ENCODE measurements at regions not wholly inside any gene's neighbourhood (a gene's known extent, or its start where the extent isn't known, plus 50 kb on each side); places are given as distances from the start of the nearest gene placed in this dataset.

DNA sequence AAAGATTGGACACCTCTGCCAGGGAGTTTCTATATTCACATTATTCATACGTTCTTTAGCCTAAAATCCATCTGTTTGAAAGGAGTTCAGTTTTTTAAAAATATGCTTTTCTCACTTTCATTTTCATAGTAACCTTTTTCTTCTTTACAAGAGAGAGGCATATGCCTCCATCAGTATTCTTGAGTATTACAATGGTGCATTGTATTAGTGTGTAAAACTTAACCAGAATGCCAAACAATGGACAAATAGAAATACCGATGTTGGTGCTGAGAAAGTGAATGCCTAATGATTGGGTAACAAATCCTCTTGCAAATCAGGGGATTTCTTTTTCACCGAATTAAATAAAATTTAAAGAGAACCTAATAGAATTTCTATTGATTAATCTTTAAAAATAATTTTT lies 163.2 kb upstream of the LAMA2 start:
- TF ChIP-seq POLR2A (IDR thresholded peaks at IDR 0.05), result no peak
- TF ChIP-seq, protein P1, sequence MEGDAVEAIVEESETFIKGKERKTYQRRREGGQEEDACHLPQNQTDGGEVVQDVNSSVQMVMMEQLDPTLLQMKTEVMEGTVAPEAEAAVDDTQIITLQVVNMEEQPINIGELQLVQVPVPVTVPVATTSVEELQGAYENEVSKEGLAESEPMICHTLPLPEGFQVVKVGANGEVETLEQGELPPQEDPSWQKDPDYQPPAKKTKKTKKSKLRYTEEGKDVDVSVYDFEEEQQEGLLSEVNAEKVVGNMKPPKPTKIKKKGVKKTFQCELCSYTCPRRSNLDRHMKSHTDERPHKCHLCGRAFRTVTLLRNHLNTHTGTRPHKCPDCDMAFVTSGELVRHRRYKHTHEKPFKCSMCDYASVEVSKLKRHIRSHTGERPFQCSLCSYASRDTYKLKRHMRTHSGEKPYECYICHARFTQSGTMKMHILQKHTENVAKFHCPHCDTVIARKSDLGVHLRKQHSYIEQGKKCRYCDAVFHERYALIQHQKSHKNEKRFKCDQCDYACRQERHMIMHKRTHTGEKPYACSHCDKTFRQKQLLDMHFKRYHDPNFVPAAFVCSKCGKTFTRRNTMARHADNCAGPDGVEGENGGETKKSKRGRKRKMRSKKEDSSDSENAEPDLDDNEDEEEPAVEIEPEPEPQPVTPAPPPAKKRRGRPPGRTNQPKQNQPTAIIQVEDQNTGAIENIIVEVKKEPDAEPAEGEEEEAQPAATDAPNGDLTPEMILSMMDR (IDR thresholded peaks at IDR 0.05), result no peak
- no peak overlapping the region for H3K27ac ChIP-seq
- no peaks in the 10 kb centered on the region for H3K9me3 ChIP-seq
- no peak overlapping the region for H3K4me3 ChIP-seq
- no peak for DNase-seq
- intact Hi-C loops (cut with DNase I), result no loop called here
- no peaks in the 10 kb centered on the region for H3K36me3 ChIP-seq
- peaks cover 0 to 22% (median 0%) of the 10 kb centered on the region in 3 donors for H3K4me1 ChIP-seq
- WGBS, 2 donors, result 78 to 81% methylated on average over 3 of the region's 3 CpGs
- H3K27me3 ChIP-seq, result no peaks in the 10 kb centered on the region

DNA sequence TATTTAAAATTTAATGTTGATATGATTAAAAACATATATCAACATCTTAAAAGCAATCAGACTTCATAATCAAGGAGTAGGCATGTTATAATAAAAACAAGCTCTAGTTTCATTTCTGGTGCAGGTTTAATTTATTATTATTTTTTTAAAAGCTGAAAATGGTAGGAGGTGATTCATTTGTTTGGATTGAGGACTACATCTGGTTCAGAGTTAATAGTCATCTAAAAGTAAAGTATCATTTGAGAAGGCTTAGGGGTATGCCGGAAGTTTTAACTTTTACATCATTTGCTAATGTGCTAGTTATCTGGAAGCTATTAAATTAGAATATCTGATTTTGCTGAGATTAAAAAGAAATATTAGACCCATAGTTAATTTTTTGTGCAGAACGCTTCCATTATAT lies 169.5 kb upstream of the LAMA2 start:
- TF ChIP-seq, protein P1 (IDR thresholded peaks at IDR 0.05), result no peak
- no peak for TF ChIP-seq POLR2A (IDR thresholded peaks at IDR 0.05)
- 85 to 87% methylated on average over 2 of the region's 2 CpGs for WGBS, 2 donors

DNA sequence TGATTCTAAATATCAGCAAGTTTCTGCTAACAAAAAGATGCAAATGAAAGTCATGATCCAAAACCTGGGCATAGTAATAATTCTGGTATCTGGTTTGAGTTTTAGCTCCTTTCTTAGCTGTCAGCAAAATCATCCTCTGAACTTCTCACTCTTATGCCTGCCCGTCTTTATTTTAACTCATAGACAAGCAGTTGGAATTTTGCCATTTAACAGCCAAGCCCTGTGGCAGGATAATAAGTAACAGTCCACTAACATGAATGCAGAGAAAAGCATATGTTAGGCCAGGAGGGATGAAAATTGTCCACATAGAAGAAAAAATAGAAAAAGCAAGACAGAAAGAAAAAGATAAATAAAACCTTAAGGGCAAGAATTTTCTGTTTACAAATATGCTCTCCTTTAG lies 170.0 kb upstream of the LAMA2 start:
- intact Hi-C loops (cut with DNase I), result no loop called here

More for the DNA sequence above, 169.5 kb upstream of the LAMA2 start:
- intact Hi-C loops (cut with DNase I), result no loop called here
- H3K4me1 ChIP-seq, result peaks cover 0 to 10% (median 0%) of the 10 kb centered on the region in 3 donors
- no peak overlapping the region for H3K27ac ChIP-seq
- no peaks in the 10 kb centered on the region for H3K27me3 ChIP-seq
- H3K4me3 ChIP-seq, result no peak overlapping the region
- no peaks in the 10 kb centered on the region for H3K9me3 ChIP-seq
- H3K36me3 ChIP-seq, result no peaks in the 10 kb centered on the region
- no peak for DNase-seq

DNA sequence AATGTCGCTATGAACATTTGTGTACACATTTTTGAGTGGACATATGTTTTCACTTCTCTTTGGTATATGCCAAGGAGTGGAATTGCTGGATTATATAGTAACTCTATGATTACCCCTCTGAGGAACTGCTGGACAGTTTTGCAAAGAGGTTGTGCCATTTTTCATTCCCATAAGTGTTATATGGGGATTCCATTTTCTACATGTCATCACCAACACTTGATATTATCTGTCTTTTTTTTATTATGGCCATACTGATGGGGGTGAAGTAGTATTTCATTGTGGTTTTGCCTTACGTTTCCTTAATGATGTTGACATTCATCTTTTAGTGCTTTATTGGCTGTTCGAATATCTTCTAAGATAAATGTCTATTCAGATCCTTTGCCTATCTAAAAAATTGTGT lies 171.8 kb upstream of the LAMA2 start:
- 84 to 88% methylated on average over 3 of the region's 3 CpGs for WGBS, 2 donors
- Histone ChIP-seq H3K9me3 (no peaks in the 10 kb centered on the region), H3K4me3 (no peak overlapping the region), H3K36me3 (no peaks in the 10 kb centered on the region), H3K4me1 (no peaks in the 10 kb centered on the region), H3K27ac (no peak overlapping the region), H3K27me3 (no peaks in the 10 kb centered on the region)
- intact Hi-C loops (cut with DNase I), result no loop called here
- no peak for TF ChIP-seq POLR2A (IDR thresholded peaks at IDR 0.05)
- TF ChIP-seq, protein P1 (IDR thresholded peaks at IDR 0.05), result no peak
- DNase-seq, result no peak

More for the DNA sequence above, 170.0 kb upstream of the LAMA2 start:
- DNase-seq, result no peak
- Histone ChIP-seq H3K36me3 (no peaks in the 10 kb centered on the region), H3K4me3 (no peak overlapping the region), H3K27ac (no peak overlapping the region), H3K4me1 (peaks cover 0 to 4% (median 0%) of the 10 kb centered on the region in 3 donors), H3K27me3 (no peaks in the 10 kb centered on the region), H3K9me3 (no peaks in the 10 kb centered on the region)
- WGBS, 2 donors, result 45 to 56% methylated on average over 1 of the region's 1 CpG
- TF ChIP-seq POLR2A (IDR thresholded peaks at IDR 0.05), result no peak
- TF ChIP-seq, protein P1 (IDR thresholded peaks at IDR 0.05), result no peak

DNA sequence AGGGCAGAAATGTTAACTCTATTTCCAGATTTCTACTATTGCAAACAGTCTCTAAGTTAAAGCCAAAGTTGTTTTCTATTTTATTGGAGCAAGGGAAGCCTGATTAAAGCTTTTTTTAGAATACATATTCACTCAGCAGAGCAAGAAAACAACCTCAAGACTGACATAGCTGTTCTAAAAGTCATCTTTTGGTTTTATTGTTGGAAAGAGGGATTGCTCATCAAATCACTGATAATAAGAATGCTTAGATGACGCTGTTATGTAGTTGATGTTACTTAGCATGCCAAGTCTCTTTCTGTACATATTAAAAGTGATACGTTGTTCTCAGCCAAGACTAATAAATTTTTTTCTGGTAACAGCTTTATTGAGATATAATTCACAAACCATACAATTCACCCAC lies 172.6 kb upstream of the LAMA2 start:
- H3K27me3 ChIP-seq, result no peaks in the 10 kb centered on the region
- H3K36me3 ChIP-seq, result no peaks in the 10 kb centered on the region
- no peak overlapping the region for H3K27ac ChIP-seq
- H3K4me1 ChIP-seq, result no peaks in the 10 kb centered on the region
- H3K9me3 ChIP-seq, result no peaks in the 10 kb centered on the region
- WGBS, 2 donors, result 62 to 94% methylated on average over 2 of the region's 2 CpGs
- intact Hi-C loops (cut with DNase I), result no loop called here
- no peak overlapping the region for H3K4me3 ChIP-seq
- TF ChIP-seq, protein P1 (IDR thresholded peaks at IDR 0.05), result no peak
- TF ChIP-seq POLR2A (IDR thresholded peaks at IDR 0.05), result no peak
- DNase-seq, result no peak

All from esophagus squamous epithelium (tissue), 5 donors.